HepG2 (cell line): ENCODE measurements at regions not wholly inside any gene's neighbourhood (a gene's known extent, or its start where the extent isn't known, plus 50 kb on each side); places are given as distances from the start of the nearest gene placed in this dataset.

Experiments
- ATAC-seq: fragments of 200-7000 bp; cut with Tn5 transposase; 3 replicates; pipeline ENCODE4 v1.9.1; 2020; ENCODE audit warnings: mild to moderate bottlenecking, moderate library complexity
- BruUV-seq: library from RNA; stranded (reverse); fragments of 400-500 nt; replicated peaks from 2 replicates; lab custom pipeline; 2021; lab: Mats Ljungman, UMichigan
- CTCF ChIA-PET: fragments of 300-600 bp; formaldehyde crosslinking; extraction: SDS; loops from one replicate; lab custom pipeline; 2021; ENCODE audit warnings: low total read pairs, inconsistent platforms, low intra/inter-chr PET ratio; lab: Yijun Ruan, JAX
- POLR2A ChIA-PET: fragments of 350-600 bp; sonication (Branson Sonifier 250); formaldehyde crosslinking; loops from one replicate; lab custom pipeline; 2020; ENCODE audit warnings: antibody characterized with exemption, inconsistent platforms; lab: Yijun Ruan, JAX
- DNase-seq: peaks from one replicate; pipeline ENCODE4 v3.0.0-alpha.2; 2015; ENCODE audit warnings: low spot score
- FAIRE-seq: peaks from 3 replicates; lab custom pipeline; 2011; peaks lifted over from hg19 to GRCh38; lab: Jason Lieb, UNC
- H2AFZ ChIP-seq: one replicate; pipeline ENCODE4 v1.6.1; 2011; ENCODE audit warnings: low read length, inconsistent platforms
- H3K27ac ChIP-seq: fragments of 300-600 bp; 3 replicates; pipeline ENCODE4 v1.8.0; 2011; ENCODE audit warnings: mixed run types, mild to moderate bottlenecking, mixed read lengths, low read length, inconsistent platforms; ENCODE audit not compliant: insufficient read depth; ENCODE audit errors: extremely low read length
- H3K27me3 ChIP-seq, 2 experiments: fragments of 200-600 bp in 1 of 2; 2 replicates in 1 of 2; 3 replicates in 1 of 2; pipeline versions ENCODE4 v1.6.0 to v1.8.0; 2011; ENCODE audit warnings: low read length in 2 of 2, mild to moderate bottlenecking in 2 of 2, moderate library complexity in 2 of 2, inconsistent platforms in 1 of 2; ENCODE audit not compliant: insufficient read depth in 2 of 2, control insufficient read depth in 1 of 2
- H3K36me3 ChIP-seq, 2 experiments: fragments of 200-600 bp in 1 of 2; replicated peaks in 1 of 2; 2 replicates in 1 of 2; 3 replicates in 1 of 2; pipeline versions ENCODE4 v1.5.1 to v1.8.0; 2011; ENCODE audit warnings: low read length in 2 of 2, inconsistent platforms in 1 of 2; ENCODE audit not compliant: insufficient read depth in 2 of 2, control insufficient read depth in 1 of 2
- H3K4me1 ChIP-seq: 2 replicates; pipeline ENCODE4 v1.5.1; 2012; ENCODE audit warnings: low read length, inconsistent platforms; ENCODE audit not compliant: insufficient read depth
- H3K4me2 ChIP-seq: 2 replicates; pipeline ENCODE4 v1.6.0; 2011; ENCODE audit warnings: low read depth, low read length, inconsistent platforms
- H3K4me3 ChIP-seq, 3 experiments: fragments of 200-600 bp in 1 of 3; sonication (generic), shearing (Covaris generic) in 1 of 3; replicated peaks in 1 of 3; 2 replicates each; pipeline ENCODE4 v1.5.1; 2011 to 2016; ENCODE audit warnings: low read length in 3 of 3, inconsistent platforms in 2 of 3, low read depth in 2 of 3, mild to moderate bottlenecking in 2 of 3, control low read depth in 1 of 3, mixed read lengths in 1 of 3; ENCODE audit not compliant: insufficient read depth in 1 of 3
- H3K79me2 ChIP-seq: one replicate; pipeline ENCODE4 v1.6.1; 2011; ENCODE audit warnings: low read length, inconsistent platforms; ENCODE audit not compliant: insufficient read depth
- H3K9ac ChIP-seq: 2 replicates; pipeline ENCODE4 v1.6.0; 2011; ENCODE audit warnings: mild to moderate bottlenecking, low read depth, low read length, inconsistent platforms; ENCODE audit not compliant: insufficient read depth
- H3K9me3 ChIP-seq: 2 replicates; pipeline ENCODE4 v1.5.1; 2012; ENCODE audit warnings: mild to moderate bottlenecking, low read length
- H4K20me1 ChIP-seq: 2 replicates; pipeline ENCODE4 v1.6.0; 2011; ENCODE audit warnings: inconsistent platforms, mild to moderate bottlenecking, low read length, moderate library complexity; ENCODE audit not compliant: insufficient read depth
- ETV6 ChIP-seq: sonication (generic); formaldehyde crosslinking; conservative IDR thresholded peaks from 2 replicates; pipeline ENCODE4 v1.4.0; 2020; ENCODE audit warnings: missing genetic modification reagents
- GATA4 ChIP-seq: sonication (generic); IDR thresholded peaks from 2 replicates; pipeline ENCODE4 v1.6.1; 2016; ENCODE audit warnings: antibody characterized with exemption, low read depth, borderline replicate concordance
- MTF2 ChIP-seq: sonication (generic); formaldehyde crosslinking; IDR thresholded peaks from 2 replicates; pipeline ENCODE4 v1.5.0; 2020; ENCODE audit warnings: missing genetic modification reagents, borderline replicate concordance
- NKX3-1 ChIP-seq: sonication (generic); formaldehyde crosslinking; IDR thresholded peaks from 2 replicates; pipeline ENCODE4 v1.5.0; 2020; ENCODE audit warnings: missing genetic modification reagents
- NR1H2 ChIP-seq: sonication (generic); formaldehyde crosslinking; IDR thresholded peaks from 2 replicates; pipeline ENCODE4 v1.8.1; 2022; ENCODE audit warnings: low read depth, missing genetic modification reagents, borderline replicate concordance
- SAFB2 ChIP-seq: sonication (generic); formaldehyde crosslinking; IDR thresholded peaks from 2 replicates; pipeline ENCODE4 v1.5.1; 2020; ENCODE audit warnings: missing genetic modification reagents, low read depth, mild to moderate bottlenecking, borderline replicate concordance
- SMAD3 ChIP-seq: sonication (generic); formaldehyde crosslinking; IDR thresholded peaks from 2 replicates; pipeline ENCODE4 v1.4.0; 2020; ENCODE audit warnings: missing genetic modification reagents
- SP1 ChIP-seq, 2 experiments: fragments of 450-650 bp in 1 of 2; sonication (generic) in 1 of 2; formaldehyde crosslinking in 1 of 2; IDR thresholded peaks; 2 replicates each; pipeline versions ENCODE4 v1.4.0 to v1.6.1; 2016 to 2020; ENCODE audit warnings: missing genetic modification reagents in 1 of 2
- SP5 ChIP-seq: IDR thresholded peaks from 2 replicates; pipeline ENCODE4 v1.6.1; 2016; ENCODE audit warnings: low read depth, borderline replicate concordance
- SRF ChIP-seq: IDR thresholded peaks from 2 replicates; pipeline ENCODE4 v1.6.1; 2011; ENCODE audit warnings: mild to moderate bottlenecking, low read depth, low read length, moderate library complexity
- ZBTB20 ChIP-seq: sonication (generic); formaldehyde crosslinking; IDR thresholded peaks from 2 replicates; pipeline ENCODE4 v1.8.1; 2023; ENCODE audit warnings: missing genetic modification reagents, low read depth, mild to moderate bottlenecking, borderline replicate concordance
- ZNF143 ChIP-seq: sonication (generic); formaldehyde crosslinking; IDR thresholded peaks from 2 replicates; pipeline ENCODE4 v1.4.0; 2020; ENCODE audit warnings: missing genetic modification reagents
- ZNF232 ChIP-seq: sonication (generic); formaldehyde crosslinking; IDR thresholded peaks from 2 replicates; pipeline ENCODE4 v1.4.0; 2020; ENCODE audit warnings: missing genetic modification reagents, borderline replicate concordance
- ZNF34 ChIP-seq: sonication (generic); formaldehyde crosslinking; IDR thresholded peaks from 2 replicates; pipeline ENCODE4 v1.4.0; 2020; ENCODE audit warnings: mild to moderate bottlenecking, missing genetic modification reagents, borderline replicate concordance
- ZNF430 ChIP-seq: sonication (generic); formaldehyde crosslinking; IDR thresholded peaks from 2 replicates; pipeline ENCODE4 v1.9.0; 2021; ENCODE audit warnings: mild to moderate bottlenecking, missing genetic modification reagents
- ZNF773 ChIP-seq: sonication (generic); formaldehyde crosslinking; IDR thresholded peaks from 2 replicates; pipeline ENCODE4 v1.4.0; 2020; ENCODE audit warnings: missing genetic modification reagents, borderline replicate concordance
- WGBS: methylation state at CpG from one replicate; pipeline ENCODE4 v1.1.6; 2017; ENCODE audit warnings: low lambda C conversion rate; 5-methylcytosine and 5-hydroxymethylcytosine counted together
- in situ Hi-C: cut with HindIII; loops from 2 replicates; pipeline ENCODE4 v1.10.0; 2017; ENCODE audit warnings: low pct_unique_long_range_greater_than_20kb; ENCODE audit not compliant: extremely low pct_ligation_motif_present
- intact Hi-C: fragments of 100-400 bp; cut with micrococcal nuclease; formaldehyde crosslinking; loops from one replicate; pipeline ENCODE4 v1.10.0; 2022; ENCODE audit not compliant: unreplicated experiment
- TF ChIP-seq, protein P1 (sequence below): sonication (generic); formaldehyde crosslinking; IDR thresholded peaks from 2 replicates; pipeline ENCODE4 v1.8.0; 2022; ENCODE audit warnings: low read depth, missing genetic modification reagents
- TF ChIP-seq, protein P2 (sequence below): sonication (generic); formaldehyde crosslinking; IDR thresholded peaks from 2 replicates; pipeline ENCODE4 v1.5.0; 2020; ENCODE audit warnings: missing genetic modification reagents

DNA sequence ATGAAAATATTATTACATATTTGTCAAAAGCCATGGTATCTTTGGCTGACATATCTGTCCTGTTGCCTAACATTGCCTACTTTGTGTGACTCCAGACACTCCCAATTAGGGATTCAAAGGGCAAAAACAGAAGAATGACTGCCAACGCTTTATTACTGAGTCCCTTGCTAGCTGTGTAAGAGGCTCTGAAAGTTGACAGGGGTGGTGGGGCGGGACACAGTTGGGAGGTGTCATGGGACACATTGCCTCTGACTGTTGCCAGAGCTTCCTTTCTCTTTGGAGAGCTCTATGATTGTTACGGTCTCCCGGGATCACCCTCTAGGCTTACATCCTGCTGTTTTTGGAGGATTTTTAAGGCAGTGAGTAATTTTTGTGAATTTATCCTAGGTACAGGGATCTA lies 249.6 kb upstream of the ACVR2A start:
- BruUV-seq: no TSS peak
- TF ChIP-seq ZNF773 (no peak), NR1H2 (CRISPR knock-in tag) (no peak), MTF2 (CRISPR knock-in tag) (no peak), SAFB2 (CRISPR knock-in tag) (no peak), ZNF34 (no peak), GATA4 (no peak)
- Histone ChIP-seq H2AFZ (no peak overlapping the region), H3K36me3 (no peaks in the 10 kb centered on the region), H3K27me3 (no peaks in the 10 kb centered on the region), H3K4me1 (no peaks in the 10 kb centered on the region), H3K27ac (no peak overlapping the region), H3K9ac (no peak overlapping the region), H4K20me1 (no peaks in the 10 kb centered on the region), H3K9me3 (no peaks in the 10 kb centered on the region), H3K79me2 (no peaks in the 10 kb centered on the region), H3K4me3 (no peak overlapping the region), H3K4me2 (no peak overlapping the region)
- in situ Hi-C loops (no loop called here), intact Hi-C loops (no loop called here)
- ATAC-seq (no peak), FAIRE-seq (no peak), DNase-seq (no peak)
- ChIA-PET CTCF (no interaction called here), POLR2A (no interaction called here)
- WGBS: 42% methylated on average over 4 of the region's 4 CpGs

DNA sequence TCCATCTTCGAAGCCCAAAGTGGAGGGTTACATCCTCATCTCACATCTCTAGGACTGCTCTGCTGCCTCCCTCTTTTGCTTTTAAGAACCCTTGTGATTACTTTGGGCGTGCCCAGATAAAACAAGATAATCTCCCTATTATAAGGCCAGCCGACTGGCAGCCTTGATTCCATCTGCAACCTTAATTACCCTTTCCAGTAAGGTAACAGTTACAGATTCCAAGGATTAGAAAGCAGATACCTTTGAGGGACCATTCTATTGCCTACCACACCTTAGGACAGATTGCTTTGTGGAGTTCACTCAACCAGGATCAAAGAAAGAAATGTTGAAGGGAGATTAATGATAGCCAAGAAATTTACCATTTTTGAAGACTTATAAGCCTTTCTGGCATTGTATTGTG lies 250.8 kb upstream of the ACVR2A start:
- H3K27ac ChIP-seq: no peak overlapping the region
- ChIA-PET CTCF (no interaction called here), POLR2A (no interaction called here)
- no TSS peak for BruUV-seq
- no peaks in the 10 kb centered on the region for H3K4me1 ChIP-seq
- H3K4me3 ChIP-seq: no peak overlapping the region
- WGBS: 2% methylated on average over 3 of the region's 3 CpGs
- intact Hi-C loops (no loop called here), in situ Hi-C loops (no loop called here)
- DNase-seq (no peak), ATAC-seq (no peak), FAIRE-seq (no peak)
- H3K9me3 ChIP-seq: no peaks in the 10 kb centered on the region
- H3K27me3 ChIP-seq: no peaks in the 10 kb centered on the region
- H3K79me2 ChIP-seq: no peaks in the 10 kb centered on the region
- H3K4me2 ChIP-seq: no peak overlapping the region
- H3K36me3 ChIP-seq: no peaks in the 10 kb centered on the region
- H4K20me1 ChIP-seq: no peaks in the 10 kb centered on the region
- no peak overlapping the region for H3K9ac ChIP-seq
- no peak overlapping the region for H2AFZ ChIP-seq
- no peak for TF ChIP-seq ZNF143 (CRISPR knock-in tag)
- TF ChIP-seq SP5 (CRISPR knock-in tag): no peak
- no peak for TF ChIP-seq ETV6 (CRISPR knock-in tag)
- TF ChIP-seq, protein P1, sequence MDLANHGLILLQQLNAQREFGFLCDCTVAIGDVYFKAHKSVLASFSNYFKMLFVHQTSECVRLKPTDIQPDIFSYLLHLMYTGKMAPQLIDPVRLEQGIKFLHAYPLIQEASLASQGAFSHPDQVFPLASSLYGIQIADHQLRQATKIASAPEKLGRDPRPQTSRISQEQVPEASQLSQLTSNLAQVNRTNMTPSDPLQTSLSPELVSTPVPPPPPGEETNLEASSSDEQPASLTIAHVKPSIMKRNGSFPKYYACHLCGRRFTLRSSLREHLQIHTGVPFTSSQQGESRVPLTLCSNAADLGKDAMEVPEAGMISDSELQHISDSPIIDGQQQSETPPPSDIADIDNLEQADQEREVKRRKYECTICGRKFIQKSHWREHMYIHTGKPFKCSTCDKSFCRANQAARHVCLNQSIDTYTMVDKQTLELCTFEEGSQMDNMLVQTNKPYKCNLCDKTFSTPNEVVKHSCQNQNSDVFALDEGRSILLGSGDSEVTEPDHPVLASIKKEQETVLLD (CRISPR knock-in tag): no peak
- TF ChIP-seq, protein P2, sequence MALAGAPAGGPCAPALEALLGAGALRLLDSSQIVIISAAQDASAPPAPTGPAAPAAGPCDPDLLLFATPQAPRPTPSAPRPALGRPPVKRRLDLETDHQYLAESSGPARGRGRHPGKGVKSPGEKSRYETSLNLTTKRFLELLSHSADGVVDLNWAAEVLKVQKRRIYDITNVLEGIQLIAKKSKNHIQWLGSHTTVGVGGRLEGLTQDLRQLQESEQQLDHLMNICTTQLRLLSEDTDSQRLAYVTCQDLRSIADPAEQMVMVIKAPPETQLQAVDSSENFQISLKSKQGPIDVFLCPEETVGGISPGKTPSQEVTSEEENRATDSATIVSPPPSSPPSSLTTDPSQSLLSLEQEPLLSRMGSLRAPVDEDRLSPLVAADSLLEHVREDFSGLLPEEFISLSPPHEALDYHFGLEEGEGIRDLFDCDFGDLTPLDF (CRISPR knock-in tag): no peak
- no peak for TF ChIP-seq SRF
- TF ChIP-seq ZBTB20 (CRISPR knock-in tag): no peak
- no peak for TF ChIP-seq NKX3-1 (CRISPR knock-in tag)
- no peak for TF ChIP-seq SMAD3 (CRISPR knock-in tag)
- TF ChIP-seq ZNF232 (CRISPR knock-in tag): no peak
- no peak for TF ChIP-seq SP1 (IDR thresholded peaks at IDR 0.05)
- TF ChIP-seq SP1 (CRISPR knock-in tag; IDR thresholded peaks at IDR 0.05): no peak
- no peak for TF ChIP-seq ZNF430 (CRISPR knock-in tag)
